HUDEP-2 (cell line): ENCODE measurements at regions not wholly inside any gene's neighbourhood (a gene's known extent, or its start where the extent isn't known, plus 50 kb on each side); places are given as distances from the start of the nearest gene placed in this dataset.
"Not testable (repeated sequence)": the region's sequence is repeated elsewhere in the genome, so short reads cannot be mapped to it uniquely, and the experiment has no call there.

Experiments used
- DNase-seq, 76 experiments: peaks; one replicate each; lab custom pipeline; 2025; ENCODE audit not compliant: unreplicated experiment in 76 of 76; lab: John Stamatoyannopoulos, UW

DNA sequence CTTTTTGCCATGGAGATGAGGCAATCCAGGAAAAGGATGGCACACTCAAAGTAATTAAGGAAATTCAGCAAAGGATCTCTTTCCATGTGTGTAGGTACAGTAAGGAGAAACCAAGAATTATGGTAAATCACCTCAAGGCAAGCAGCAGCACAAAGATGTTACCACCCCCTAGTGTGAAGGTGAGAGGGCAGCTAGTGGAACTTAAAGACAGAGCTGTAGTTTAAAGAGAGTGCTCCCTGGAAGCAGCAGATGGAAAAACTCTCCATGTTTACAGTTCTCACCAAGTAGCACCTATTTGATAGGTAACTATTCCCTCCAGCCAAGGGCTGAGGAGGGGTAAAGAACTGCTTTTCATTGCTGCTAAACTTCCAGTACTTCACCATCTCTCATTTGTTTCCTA, 860.4 kb upstream of the CRIM1 start:
- no peak for DNase-seq

DNA sequence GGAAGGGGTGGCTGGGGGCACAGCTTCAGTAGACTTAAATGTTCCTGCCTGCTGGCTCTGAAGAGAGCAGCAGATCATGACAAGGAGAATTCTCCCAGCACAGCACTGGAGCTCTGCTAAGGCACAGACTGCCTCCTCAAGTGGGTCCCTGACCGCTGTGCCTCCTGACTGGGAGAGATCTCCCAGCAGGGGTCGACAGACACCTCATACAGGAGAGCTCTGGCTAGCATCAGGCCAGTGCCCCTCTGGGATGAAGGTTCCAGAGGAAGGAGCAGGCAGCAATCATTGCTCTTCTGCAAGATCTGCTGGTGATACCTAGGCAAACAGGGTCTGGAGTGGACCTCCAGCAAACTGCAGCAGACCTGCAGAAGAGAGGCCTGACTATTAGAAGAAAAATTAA, 877.5 kb upstream of the CRIM1 start:
- DNase-seq, result not testable (repeated sequence)

DNA sequence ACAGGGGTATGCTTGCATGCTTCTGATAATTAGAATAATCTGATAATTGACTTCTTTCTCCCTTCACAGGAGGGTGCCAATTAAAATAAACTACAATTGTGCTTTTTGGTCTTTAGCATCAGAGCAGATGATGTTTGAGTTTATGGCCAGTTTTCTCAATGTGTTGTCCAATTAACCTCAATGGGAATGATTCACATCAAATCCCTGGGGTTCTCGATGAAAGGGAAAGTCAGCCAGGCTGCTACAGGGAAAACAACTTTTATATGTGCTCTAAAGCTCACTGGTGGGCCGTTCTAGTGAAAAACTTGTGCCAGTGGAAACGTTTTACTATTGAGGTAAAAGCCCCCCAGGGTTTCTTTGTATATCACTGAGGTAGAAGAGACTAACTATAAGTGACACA, 887.3 kb upstream of the CRIM1 start:
- DNase-seq, result no peak

- no peak for DNase-seq
Observed at GRCh38 chr2:35463805-35464596, 891.6 kb upstream of the CRIM1 start.

DNA sequence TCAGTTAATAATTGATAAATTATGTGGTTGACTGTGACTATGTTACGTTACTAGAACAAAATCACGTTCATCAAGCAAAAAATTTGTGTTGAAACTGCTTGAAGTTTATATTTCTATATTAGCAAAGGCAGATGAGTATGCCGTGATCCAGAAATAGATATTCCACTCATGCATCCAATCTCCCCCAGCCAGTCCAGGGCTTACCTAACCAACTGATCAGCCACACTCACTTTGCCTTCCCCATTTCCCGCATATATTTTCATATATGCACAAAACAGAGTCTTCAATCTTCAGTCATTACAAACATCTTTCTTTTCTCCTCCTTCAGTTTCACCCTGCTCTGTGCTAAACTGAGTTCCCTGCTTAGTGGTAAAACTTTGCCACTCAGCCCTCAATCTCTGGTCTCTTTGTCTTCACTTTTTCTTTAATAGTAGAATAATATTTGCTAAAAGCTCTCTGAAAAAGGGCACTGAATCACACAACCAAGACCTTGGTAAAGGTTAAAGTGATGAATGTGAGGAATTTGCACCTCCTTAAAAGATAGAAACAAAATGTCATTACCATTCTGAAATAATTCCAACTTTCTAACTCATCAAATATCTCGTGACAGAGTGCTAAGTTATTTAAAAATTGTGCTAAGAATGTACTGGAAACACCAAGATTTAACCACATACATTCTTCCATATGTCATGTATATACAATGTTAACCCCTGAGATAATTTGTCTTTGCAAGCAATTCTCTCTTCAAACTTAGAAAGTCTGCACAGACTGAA, 893.2 kb upstream of the CRIM1 start:
- DNase-seq, result no peak

DNA sequence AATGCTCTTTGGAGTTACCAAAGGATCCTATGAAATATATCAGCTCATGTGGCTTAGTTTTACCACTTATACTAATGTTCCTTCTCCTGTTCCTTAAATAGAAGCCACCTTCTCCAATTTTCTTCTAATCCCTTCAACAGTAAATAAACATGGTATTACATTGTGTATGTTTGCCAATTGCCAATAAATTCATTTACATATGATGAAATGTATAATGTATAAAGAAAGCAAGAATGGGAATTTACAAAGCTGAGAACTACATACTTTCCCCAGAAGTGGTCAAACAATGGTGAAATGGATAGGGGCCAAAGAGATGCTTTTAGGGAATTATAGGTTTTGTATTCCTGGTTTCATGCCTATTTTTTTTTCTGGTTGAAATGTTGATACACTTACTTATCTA, 894.2 kb upstream of the CRIM1 start:
- DNase-seq, result no peak

GRCh38 chr2:35454966-35455638, 900.5 kb upstream of the CRIM1 start:
- DNase-seq, result no peak

- DNase-seq, result no peak
Observed at GRCh38 chr2:35447821-35448220, 907.8 kb upstream of the CRIM1 start.

DNA sequence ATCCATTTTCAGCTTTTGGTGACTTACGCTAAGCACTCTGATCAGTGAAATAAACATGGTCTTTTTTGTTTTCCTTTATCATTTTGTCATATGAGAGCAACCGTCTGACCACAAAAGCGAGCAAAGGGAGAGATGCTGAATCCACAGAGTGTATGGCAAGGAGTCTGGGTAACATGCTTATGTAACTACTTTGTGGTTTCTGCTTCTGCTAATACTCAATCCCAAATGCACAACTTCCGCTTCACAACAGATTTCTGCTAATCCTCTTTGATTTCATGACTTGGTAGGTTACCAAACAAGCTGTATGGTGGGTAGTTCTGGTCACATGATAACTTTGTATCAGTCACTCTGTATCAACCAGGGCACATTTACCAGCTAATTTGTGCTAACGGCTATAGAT, 908.4 kb upstream of the CRIM1 start:
- no peak for DNase-seq

GRCh38 chr2:35443087-35443486, 912.5 kb upstream of the CRIM1 start:
- no peak for DNase-seq

- not testable (repeated sequence) for DNase-seq
Observed at GRCh38 chr2:35441575-35441974, 914.0 kb upstream of the CRIM1 start.

DNA sequence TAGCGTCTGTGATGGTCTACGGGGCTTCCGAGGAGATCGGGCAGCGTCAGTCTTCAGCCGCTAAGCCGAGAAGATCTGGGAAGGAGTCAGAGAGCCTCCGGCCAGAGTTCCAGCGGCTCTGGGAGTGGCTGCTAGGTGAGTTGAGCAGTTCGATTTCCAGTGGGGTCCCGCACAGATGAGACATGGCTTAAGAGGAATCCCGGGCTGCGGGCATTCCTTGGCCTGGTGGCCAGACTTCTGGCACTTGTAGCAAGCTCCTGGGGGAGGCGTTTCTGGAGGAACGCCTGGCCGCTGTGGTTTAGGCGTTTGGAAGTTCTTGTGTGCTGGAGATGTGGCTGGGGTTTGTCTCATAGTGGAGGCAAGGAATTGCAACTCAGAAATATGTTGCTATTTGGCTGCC, 915.3 kb upstream of the CRIM1 start:
- DNase-seq, result not testable (repeated sequence)

- not testable (repeated sequence) for DNase-seq
Observed at GRCh38 chr2:35436893-35437292, 918.7 kb upstream of the CRIM1 start.

DNA sequence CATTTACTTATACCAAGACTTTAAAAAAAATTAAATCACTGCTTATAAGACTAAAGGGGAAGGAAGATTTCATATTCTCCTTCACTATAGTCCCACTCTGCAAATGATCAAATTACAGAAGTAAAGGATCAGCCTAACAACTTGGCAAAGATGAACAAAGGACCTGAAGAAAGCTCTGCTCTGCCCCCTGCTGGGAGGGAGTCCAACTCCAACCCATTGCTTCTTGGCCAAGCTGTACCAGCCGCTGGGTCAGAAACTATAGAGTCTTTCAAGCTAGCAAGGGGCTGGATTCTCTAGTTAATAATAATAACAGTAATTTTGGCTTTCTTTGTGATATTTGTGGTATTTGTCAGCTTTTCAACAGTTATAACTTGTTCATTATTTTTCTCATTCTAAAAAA, 927.0 kb upstream of the CRIM1 start:
- DNase-seq, result peak in 11 of 76 experiments; percentile 0 to 18 (median 2)

GRCh38 chr2:35421485-35421884, 934.1 kb upstream of the CRIM1 start:
- no peak for DNase-seq

DNA sequence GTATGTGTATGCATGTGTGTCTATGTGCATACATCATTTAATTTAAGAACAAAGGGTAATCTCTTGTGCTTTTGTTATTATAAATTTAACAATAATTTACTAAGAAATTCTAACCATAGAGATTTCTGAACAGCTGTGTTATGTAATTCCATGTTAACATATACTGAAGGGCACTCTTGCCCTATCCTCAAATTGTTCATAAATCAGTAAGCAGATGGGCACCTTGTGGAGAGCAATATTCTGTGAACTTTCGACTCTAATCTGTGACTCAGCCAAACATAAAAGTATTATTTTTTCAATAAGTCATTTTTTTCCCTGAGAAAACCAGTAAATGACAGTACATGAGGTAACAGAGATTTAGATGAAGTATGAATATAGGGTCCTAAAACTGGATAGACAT, 938.3 kb upstream of the CRIM1 start:
- DNase-seq, result no peak

GRCh38 chr2:35416391-35417140, 939.0 kb upstream of the CRIM1 start:
- DNase-seq, result no peak

GRCh38 chr2:35415942-35416341, 939.6 kb upstream of the CRIM1 start:
- DNase-seq, result no peak

DNA sequence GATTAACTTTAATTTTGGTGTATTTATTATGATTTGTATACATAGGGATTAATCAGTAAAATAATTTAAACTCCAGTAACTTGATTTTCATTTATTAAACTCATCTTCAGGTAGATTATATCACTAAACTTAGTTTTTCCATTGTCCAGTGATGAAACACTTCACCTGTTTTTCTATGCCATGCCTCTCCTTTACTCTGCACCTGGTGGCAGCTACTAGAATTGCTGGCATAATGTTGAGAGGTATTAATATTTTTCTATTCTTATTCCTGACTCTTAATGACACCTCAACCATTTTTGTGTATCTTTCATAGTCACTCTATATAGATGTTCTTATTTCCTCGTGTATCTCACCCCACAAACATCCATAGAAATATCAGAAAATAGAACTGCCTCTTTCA, 940.3 kb upstream of the CRIM1 start:
- no peak for DNase-seq

GRCh38 chr2:35410431-35411061, 945.0 kb upstream of the CRIM1 start:
- peak in 30 of 76 experiments; percentile 0 to 52 (median 10) for DNase-seq
